Fibroblast of lung (primary cell): ENCODE measurements at regions not wholly inside any gene's neighbourhood (a gene's known extent, or its start where the extent isn't known, plus 50 kb on each side); places are given as distances from the start of the nearest gene placed in this dataset.
A peak's percentile ranks its signal among the peaks of the same experiment; 100 is the strongest.

Experiments
- DNase-seq, 2 donors: peaks; one replicate each; pipeline versions ENCODE4 v3.0.0 to v3.0.0-alpha.2; 2010; ENCODE audit warnings: low read depth in 2 of 2
- H2AFZ ChIP-seq: 2 replicates; pipeline ENCODE4 v1.5.1; 2012; ENCODE audit warnings: low read length, control low read depth, inconsistent platforms
- H3K27ac ChIP-seq: 2 replicates; pipeline ENCODE4 v1.5.1; 2011; ENCODE audit warnings: low read length, control low read depth; ENCODE audit not compliant: insufficient read depth
- H3K27me3 ChIP-seq: 2 replicates; pipeline ENCODE4 v1.5.1; 2011; ENCODE audit warnings: mild to moderate bottlenecking, low read length; ENCODE audit not compliant: control insufficient read depth, insufficient read depth
- H3K36me3 ChIP-seq: 2 replicates; pipeline ENCODE4 v1.5.1; 2011; ENCODE audit warnings: low read length; ENCODE audit not compliant: control insufficient read depth, insufficient read depth
- H3K4me1 ChIP-seq: 2 replicates; pipeline ENCODE4 v1.5.1; 2011; ENCODE audit warnings: low read length; ENCODE audit not compliant: control insufficient read depth, insufficient read depth; ENCODE audit errors: extremely low read depth
- H3K4me2 ChIP-seq: 2 replicates; pipeline ENCODE4 v1.5.1; 2011; ENCODE audit warnings: low read length, control low read depth; ENCODE audit not compliant: insufficient read depth; ENCODE audit errors: extremely low read depth
- H3K4me3 ChIP-seq, 4 experiments: fragments of 200-600 bp in 1 of 4; sonication (generic) in 1 of 4; replicated peaks in 1 of 4; 2 replicates each; pipeline ENCODE4 v1.5.1; 2011 to 2016; ENCODE audit warnings: low read length in 4 of 4, low read depth in 3 of 4, mild to moderate bottlenecking in 3 of 4, control low read depth in 2 of 4, inconsistent platforms in 1 of 4, mixed read lengths in 1 of 4; ENCODE audit not compliant: insufficient read depth in 1 of 4; ENCODE audit errors: control extremely low read depth in 1 of 4
- H3K79me2 ChIP-seq: 2 replicates; pipeline ENCODE4 v1.5.1; 2012; ENCODE audit warnings: mild to moderate bottlenecking, low read length, inconsistent platforms; ENCODE audit not compliant: control insufficient read depth, insufficient read depth
- H3K9ac ChIP-seq: 2 replicates; pipeline ENCODE4 v1.5.1; 2011; ENCODE audit warnings: mild to moderate bottlenecking, low read length, control low read depth; ENCODE audit not compliant: insufficient read depth
- H3K9me3 ChIP-seq: 2 replicates; pipeline ENCODE4 v1.5.1; 2012; ENCODE audit warnings: low read depth, low read length; ENCODE audit not compliant: control insufficient read depth, insufficient read depth
- H4K20me1 ChIP-seq: 2 replicates; pipeline ENCODE4 v1.5.1; 2011; ENCODE audit warnings: low read length; ENCODE audit not compliant: control insufficient read depth, insufficient read depth; ENCODE audit errors: extremely low read depth
- EZH2 ChIP-seq: IDR thresholded peaks from 2 replicates; pipeline ENCODE4 v1.5.1; 2012; ENCODE audit warnings: low read length, control low read depth, mild to moderate bottlenecking; ENCODE audit errors: missing control alignments
- TF ChIP-seq, protein P1 (sequence below), 2 donors: IDR thresholded peaks in 1 of 2; conservative IDR thresholded peaks in 1 of 2; 1 replicate in 1 of 2; 2 replicates in 1 of 2; pipeline ENCODE4 v1.5.1; 2011 to 2012; ENCODE audit warnings: low read length in 2 of 2, control low read depth in 1 of 2, inconsistent platforms in 1 of 2, low read depth in 1 of 2, mild to moderate bottlenecking in 1 of 2

DNA sequence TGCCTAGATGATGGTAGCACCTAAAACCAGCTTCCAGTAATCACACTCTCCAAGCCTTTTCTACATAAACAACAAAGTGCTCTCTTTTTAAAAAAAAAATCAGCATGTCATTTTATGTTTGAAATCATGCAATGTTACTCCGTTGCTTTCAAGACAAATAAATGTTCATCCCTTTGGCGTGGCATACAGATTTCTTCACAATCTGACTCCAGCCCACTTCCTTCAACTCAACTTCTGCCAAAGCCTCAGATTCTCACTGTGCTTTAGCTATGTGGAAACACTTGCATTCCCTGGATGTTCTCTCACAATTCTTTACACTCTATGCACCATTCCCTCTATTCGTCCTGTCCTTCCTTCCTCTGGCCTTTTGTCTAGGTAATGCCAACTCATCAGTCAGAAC lies 206.3 kb upstream of the BLID start:
- Histone ChIP-seq H3K27me3 (peaks cover 4% of the 10 kb centered on the region), H3K9me3 (no peaks in the 10 kb centered on the region), H3K9ac (no peak overlapping the region), H3K36me3 (no peaks in the 10 kb centered on the region), H3K4me3 (no peak overlapping the region), H3K27ac (no peak overlapping the region), H3K79me2 (no peaks in the 10 kb centered on the region), H4K20me1 (no peaks in the 10 kb centered on the region), H2AFZ (no peak overlapping the region), H3K4me1 (no peaks in the 10 kb centered on the region), H3K4me2 (no peak overlapping the region)
- DNase-seq: peak; percentile 70 to 86
- TF ChIP-seq, protein P1, sequence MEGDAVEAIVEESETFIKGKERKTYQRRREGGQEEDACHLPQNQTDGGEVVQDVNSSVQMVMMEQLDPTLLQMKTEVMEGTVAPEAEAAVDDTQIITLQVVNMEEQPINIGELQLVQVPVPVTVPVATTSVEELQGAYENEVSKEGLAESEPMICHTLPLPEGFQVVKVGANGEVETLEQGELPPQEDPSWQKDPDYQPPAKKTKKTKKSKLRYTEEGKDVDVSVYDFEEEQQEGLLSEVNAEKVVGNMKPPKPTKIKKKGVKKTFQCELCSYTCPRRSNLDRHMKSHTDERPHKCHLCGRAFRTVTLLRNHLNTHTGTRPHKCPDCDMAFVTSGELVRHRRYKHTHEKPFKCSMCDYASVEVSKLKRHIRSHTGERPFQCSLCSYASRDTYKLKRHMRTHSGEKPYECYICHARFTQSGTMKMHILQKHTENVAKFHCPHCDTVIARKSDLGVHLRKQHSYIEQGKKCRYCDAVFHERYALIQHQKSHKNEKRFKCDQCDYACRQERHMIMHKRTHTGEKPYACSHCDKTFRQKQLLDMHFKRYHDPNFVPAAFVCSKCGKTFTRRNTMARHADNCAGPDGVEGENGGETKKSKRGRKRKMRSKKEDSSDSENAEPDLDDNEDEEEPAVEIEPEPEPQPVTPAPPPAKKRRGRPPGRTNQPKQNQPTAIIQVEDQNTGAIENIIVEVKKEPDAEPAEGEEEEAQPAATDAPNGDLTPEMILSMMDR (conservative IDR thresholded peaks at IDR 0.05 in 1 of 2, IDR thresholded peaks at IDR 0.05 in 1 of 2; ENCODE audit: low read depth in 1 of 2, low read length in 2 of 2): no peak
- no peak for TF ChIP-seq EZH2

DNA sequence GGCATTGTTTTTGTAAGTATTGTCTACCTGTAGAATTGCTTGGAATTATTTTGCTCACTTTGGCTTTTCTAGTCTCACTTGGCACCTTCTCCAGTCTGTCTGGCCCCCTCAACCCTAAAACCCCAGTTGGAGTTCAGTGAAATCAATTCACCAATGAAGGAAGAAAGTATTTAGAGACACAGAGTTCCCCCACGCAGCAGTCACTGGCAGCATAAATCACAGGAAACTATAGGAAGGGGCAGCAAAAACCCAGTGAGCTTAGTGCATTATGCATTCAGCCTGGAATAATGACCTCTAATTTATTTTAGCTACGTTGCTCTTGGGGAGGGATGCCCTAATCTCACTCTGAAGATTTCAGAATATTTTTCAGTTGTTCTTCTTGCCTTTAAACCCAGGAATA lies 204.7 kb upstream of the BLID start:
- no peaks in the 10 kb centered on the region for H3K79me2 ChIP-seq
- no peak for TF ChIP-seq EZH2
- TF ChIP-seq, protein P1 (conservative IDR thresholded peaks at IDR 0.05 in 1 of 2, IDR thresholded peaks at IDR 0.05 in 1 of 2; ENCODE audit: low read depth in 1 of 2, low read length in 2 of 2): no peak
- no peaks in the 10 kb centered on the region for H4K20me1 ChIP-seq
- H3K9ac ChIP-seq: no peak overlapping the region
- no peak overlapping the region for H2AFZ ChIP-seq
- H3K4me2 ChIP-seq: no peak overlapping the region
- H3K9me3 ChIP-seq: no peaks in the 10 kb centered on the region
- H3K4me3 ChIP-seq: no peak overlapping the region
- H3K27ac ChIP-seq: no peak overlapping the region
- H3K27me3 ChIP-seq: peaks cover 4% of the 10 kb centered on the region
- no peaks in the 10 kb centered on the region for H3K4me1 ChIP-seq
- DNase-seq: no peak
- H3K36me3 ChIP-seq: no peaks in the 10 kb centered on the region

DNA sequence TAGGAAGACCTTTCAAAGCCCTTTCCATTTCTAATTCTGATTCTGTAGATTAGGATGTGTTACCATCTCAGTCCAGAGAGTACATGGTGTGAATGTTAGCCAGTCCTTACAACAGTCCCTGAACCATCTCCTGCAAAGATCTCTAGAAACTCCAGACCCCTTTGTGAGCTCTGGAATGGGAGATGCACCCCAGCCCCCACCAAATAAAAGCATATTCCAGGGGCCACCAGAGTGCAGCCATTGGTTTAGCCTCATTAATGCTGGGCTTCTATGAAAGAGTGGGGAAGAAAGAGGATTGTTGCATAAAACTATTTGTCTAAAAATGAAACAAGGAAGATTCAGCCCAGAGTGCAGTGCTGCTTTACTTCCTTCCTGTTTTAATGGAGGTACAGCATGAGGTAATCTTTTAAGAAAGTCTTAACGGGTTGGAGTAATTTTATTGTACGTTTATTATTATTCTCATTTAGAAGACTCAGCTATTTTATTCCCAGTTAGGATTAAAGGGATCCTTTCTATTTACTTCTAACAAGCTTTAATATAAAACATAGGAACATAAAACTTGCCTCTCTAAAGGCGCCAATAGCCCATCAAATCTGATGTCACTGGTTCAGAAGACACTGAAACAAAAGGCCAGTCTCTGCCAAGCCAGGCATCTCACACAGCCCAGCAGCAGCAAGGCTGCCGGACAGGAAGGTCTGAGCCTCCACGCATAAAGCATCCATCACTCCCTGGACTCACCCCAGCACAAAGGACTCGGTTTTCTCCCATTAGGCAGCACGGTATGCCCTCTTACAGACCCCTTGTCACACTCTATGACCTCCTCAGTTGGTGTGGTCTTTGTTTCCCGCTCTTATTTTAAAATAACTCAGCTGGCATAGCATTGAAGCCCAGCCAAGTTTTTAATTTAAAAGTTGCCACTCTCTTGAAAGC lies 203.9 kb upstream of the BLID start:
- Histone ChIP-seq H3K27ac (no peak overlapping the region), H3K4me1 (no peaks in the 10 kb centered on the region), H3K4me3 (no peak overlapping the region), H3K9ac (no peak overlapping the region), H3K27me3 (peaks cover 4% of the 10 kb centered on the region), H4K20me1 (no peaks in the 10 kb centered on the region), H3K36me3 (no peaks in the 10 kb centered on the region), H3K4me2 (no peak overlapping the region), H3K9me3 (no peaks in the 10 kb centered on the region), H2AFZ (no peak overlapping the region), H3K79me2 (no peaks in the 10 kb centered on the region)
- TF ChIP-seq, protein P1 (conservative IDR thresholded peaks at IDR 0.05 in 1 of 2, IDR thresholded peaks at IDR 0.05 in 1 of 2; ENCODE audit: low read depth in 1 of 2, low read length in 2 of 2): no peak
- no peak for TF ChIP-seq EZH2
- DNase-seq: no peak
